MCF 10A (cell line): ENCODE measurements at regions not wholly inside any gene's neighbourhood (a gene's known extent, or its start where the extent isn't known, plus 50 kb on each side); places are given as distances from the start of the nearest gene placed in this dataset.

ENCODE experiments used
- BruUV-seq: library from RNA; stranded (reverse); fragments of 400-500 nt; replicated peaks from 2 replicates; lab custom pipeline; 2021; lab: Mats Ljungman, UMichigan
- CTCF ChIA-PET: fragments of 300-600 bp; sonication (Branson Sonifier 250); formaldehyde crosslinking; extraction: SDS; loops from one replicate; lab custom pipeline; 2021; ENCODE audit warnings: antibody characterized with exemption, inconsistent platforms; lab: Yijun Ruan, JAX
- POLR2A ChIA-PET: fragments of 300-600, 350-650 bp; sonication (Branson Sonifier 250); formaldehyde crosslinking; extraction: SDS; loops from one replicate; lab custom pipeline; 2020; ENCODE audit warnings: antibody characterized with exemption, inconsistent platforms; lab: Yijun Ruan, JAX
- DNase-seq: peaks from one replicate; pipeline ENCODE4 v3.0.0-alpha.2; 2018; ENCODE audit not compliant: unreplicated experiment
- H3K27ac Mint-ChIP-seq: one replicate; pipeline ENCODE4 v1.8.0; 2022; ENCODE audit warnings: mild to moderate bottlenecking, low read depth, mixed read lengths; ENCODE audit not compliant: unreplicated experiment
- H3K27me3 Mint-ChIP-seq: one replicate; pipeline ENCODE4 v1.8.0; 2022; ENCODE audit warnings: mixed read lengths; ENCODE audit not compliant: insufficient read depth, unreplicated experiment
- H3K36me3 Mint-ChIP-seq: one replicate; pipeline ENCODE4 v1.8.0; 2022; ENCODE audit warnings: mild to moderate bottlenecking, moderate library complexity, mixed read lengths; ENCODE audit not compliant: insufficient read depth, unreplicated experiment
- H3K4me1 Mint-ChIP-seq: one replicate; pipeline ENCODE4 v1.8.0; 2022; ENCODE audit warnings: mixed read lengths; ENCODE audit not compliant: insufficient read depth, unreplicated experiment
- H3K4me3 Mint-ChIP-seq: one replicate; pipeline ENCODE4 v1.8.0; 2022; ENCODE audit warnings: mild to moderate bottlenecking, moderate library complexity, mixed read lengths; ENCODE audit not compliant: unreplicated experiment
- H3K9me3 Mint-ChIP-seq: one replicate; pipeline ENCODE4 v1.8.0; 2022; ENCODE audit warnings: mixed read lengths; ENCODE audit not compliant: unreplicated experiment
- intact Hi-C: fragments of 100-400 bp; cut with micrococcal nuclease; formaldehyde crosslinking; loops from 2 replicates; pipeline ENCODE4 v1.14.1; 2022
- TF ChIP-seq, protein P1 (sequence below): fragments of 200-600 bp; IDR thresholded peaks from one replicate; pipeline ENCODE4 v1.8.0; 2022; ENCODE audit warnings: antibody characterized with exemption, mild to moderate bottlenecking; ENCODE audit not compliant: unreplicated experiment

DNA sequence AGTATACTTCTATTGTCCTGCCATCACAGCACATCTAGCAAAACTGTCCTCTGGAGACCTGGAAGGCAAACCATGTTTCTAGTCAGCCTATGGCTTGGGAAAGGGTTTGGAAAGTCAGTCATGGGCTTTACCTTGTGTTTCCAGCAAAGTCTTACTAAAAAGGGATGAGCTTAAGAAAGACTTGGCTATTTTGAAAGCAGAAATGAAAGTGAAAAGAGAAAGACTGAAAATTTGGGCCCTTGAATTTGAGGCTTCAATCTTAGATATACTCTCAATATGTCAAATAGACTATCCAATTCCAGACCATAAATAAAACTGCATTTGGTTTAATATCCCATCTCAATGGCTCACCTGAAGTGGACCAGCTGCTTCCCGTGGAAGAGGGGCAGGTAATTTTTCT is 127.9 kb downstream of the ZNF330 start:
- Mint-ChIP-seq H3K27me3 (no peaks in the 10 kb centered on the region), H3K27ac (no peak overlapping the region), H3K9me3 (no peaks in the 10 kb centered on the region), H3K4me1 (peaks cover 21% of the 10 kb centered on the region), H3K4me3 (no peak overlapping the region), H3K36me3 (no peaks in the 10 kb centered on the region)
- intact Hi-C loops, result loop anchor here (5.0 to 10.0 kb wide), 3 partner anchors 746 to 1496 kb away; partner anchors contain the start of gene INPP4B
- TF ChIP-seq, protein P1, sequence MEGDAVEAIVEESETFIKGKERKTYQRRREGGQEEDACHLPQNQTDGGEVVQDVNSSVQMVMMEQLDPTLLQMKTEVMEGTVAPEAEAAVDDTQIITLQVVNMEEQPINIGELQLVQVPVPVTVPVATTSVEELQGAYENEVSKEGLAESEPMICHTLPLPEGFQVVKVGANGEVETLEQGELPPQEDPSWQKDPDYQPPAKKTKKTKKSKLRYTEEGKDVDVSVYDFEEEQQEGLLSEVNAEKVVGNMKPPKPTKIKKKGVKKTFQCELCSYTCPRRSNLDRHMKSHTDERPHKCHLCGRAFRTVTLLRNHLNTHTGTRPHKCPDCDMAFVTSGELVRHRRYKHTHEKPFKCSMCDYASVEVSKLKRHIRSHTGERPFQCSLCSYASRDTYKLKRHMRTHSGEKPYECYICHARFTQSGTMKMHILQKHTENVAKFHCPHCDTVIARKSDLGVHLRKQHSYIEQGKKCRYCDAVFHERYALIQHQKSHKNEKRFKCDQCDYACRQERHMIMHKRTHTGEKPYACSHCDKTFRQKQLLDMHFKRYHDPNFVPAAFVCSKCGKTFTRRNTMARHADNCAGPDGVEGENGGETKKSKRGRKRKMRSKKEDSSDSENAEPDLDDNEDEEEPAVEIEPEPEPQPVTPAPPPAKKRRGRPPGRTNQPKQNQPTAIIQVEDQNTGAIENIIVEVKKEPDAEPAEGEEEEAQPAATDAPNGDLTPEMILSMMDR, result no peak
- no peak for DNase-seq
- CTCF ChIA-PET, result interaction anchor here (0.5 to 2.1 kb wide), 8 partner anchors 19 to 1499 kb away, joined by 3 to 6 read pairs (median 3); no protein-coding TSS in a partner anchor
- BruUV-seq, result no TSS peak
- POLR2A ChIA-PET, result interaction anchor here (1.3 to 1.6 kb wide), 2 partner anchors 20 to 509 kb away, joined by 3 to 4 read pairs; no protein-coding TSS in a partner anchor

DNA sequence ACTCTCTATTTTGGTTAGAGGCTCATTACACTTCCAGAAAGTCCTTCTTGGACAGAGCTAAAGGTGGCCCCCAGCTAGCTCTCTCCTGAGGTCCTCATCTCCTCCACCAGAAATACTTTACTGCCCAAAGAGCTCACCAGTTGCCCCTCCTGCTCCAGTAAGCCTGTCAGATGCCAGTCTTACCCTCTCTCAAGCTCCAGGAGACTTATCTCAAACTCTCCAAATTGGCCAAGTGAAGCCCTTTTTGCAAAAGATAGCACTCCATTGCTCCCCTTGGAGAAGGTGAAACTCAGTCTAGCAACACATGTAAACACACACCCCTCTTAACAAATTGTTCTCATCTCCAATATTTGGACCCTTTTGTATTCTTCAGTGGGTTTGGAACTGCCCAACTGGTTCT is 128.5 kb downstream of the ZNF330 start:
- no peaks in the 10 kb centered on the region for H3K36me3 Mint-ChIP-seq
- H3K27me3 Mint-ChIP-seq, result no peaks in the 10 kb centered on the region
- POLR2A ChIA-PET, result interaction anchor here (0.6 to 1.7 kb wide), 4 partner anchors 20 to 503 kb away, joined by 3 to 6 read pairs (median 4); no protein-coding TSS in a partner anchor
- CTCF ChIA-PET, result interaction anchor here (0.6 to 2.1 kb wide), 6 partner anchors 20 to 1498 kb away, joined by 3 to 6 read pairs (median 4); no protein-coding TSS in a partner anchor
- no peak overlapping the region for H3K27ac Mint-ChIP-seq
- TF ChIP-seq, protein P1, result no peak
- no peak overlapping the region for H3K4me3 Mint-ChIP-seq
- no peak for DNase-seq
- intact Hi-C loops, result loop anchor here (5.0 to 10.0 kb wide), 3 partner anchors 746 to 1496 kb away; partner anchors contain the start of gene INPP4B
- H3K9me3 Mint-ChIP-seq, result peaks cover 6% of the 10 kb centered on the region
- peaks cover 21% of the 10 kb centered on the region for H3K4me1 Mint-ChIP-seq
- no TSS peak for BruUV-seq

DNA sequence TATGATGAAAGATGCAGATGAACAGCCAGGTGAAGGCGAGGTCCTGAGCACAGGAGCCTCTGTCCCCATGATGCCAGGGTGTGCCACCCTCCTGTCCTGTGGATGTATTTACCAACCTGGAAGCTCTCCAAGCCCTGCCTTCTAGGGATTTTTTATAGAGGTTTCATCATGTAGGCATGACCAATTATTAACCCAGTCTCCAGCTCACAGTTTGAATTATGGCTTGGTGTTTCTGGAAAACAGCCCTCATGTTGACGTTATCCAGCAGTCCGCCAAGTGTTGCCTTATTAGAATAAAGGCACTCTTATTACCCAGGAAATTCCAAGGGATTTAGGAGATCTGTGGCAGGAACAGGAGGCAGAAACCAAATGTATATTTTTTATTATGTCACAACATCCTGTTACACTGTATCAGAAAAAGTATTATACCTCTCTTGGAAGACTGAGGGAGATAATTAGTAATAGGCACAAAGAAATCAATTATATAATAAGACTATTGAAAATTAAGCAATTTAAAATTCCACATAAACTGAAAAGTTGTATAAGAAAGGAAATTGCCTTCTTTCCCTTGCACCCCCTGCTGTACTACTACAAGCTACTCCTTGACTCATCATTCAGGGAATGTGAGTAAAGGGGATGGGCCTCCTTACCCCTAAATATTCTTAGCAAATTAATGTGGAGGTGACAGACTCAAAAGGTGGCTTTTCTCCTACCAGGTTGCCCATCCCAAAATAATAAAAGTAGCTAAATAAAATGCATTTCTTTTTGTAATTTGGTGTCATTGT is 129.6 kb downstream of the ZNF330 start:
- H3K4me1 Mint-ChIP-seq, result peaks cover 21% of the 10 kb centered on the region
- CTCF ChIA-PET, result interaction anchor here (0.9 to 2.1 kb wide), 2 partner anchors 21 to 44 kb away, joined by 4 to 6 read pairs; no protein-coding TSS in a partner anchor

More for the DNA sequence above, 129.6 kb downstream of the ZNF330 start:
- H3K9me3 Mint-ChIP-seq, result peaks cover 9% of the 10 kb centered on the region
- peak overlapping the region; percentile 85 for H3K27ac Mint-ChIP-seq
- no peaks in the 10 kb centered on the region for H3K36me3 Mint-ChIP-seq
- no peak overlapping the region for H3K4me3 Mint-ChIP-seq
- H3K27me3 Mint-ChIP-seq, result no peaks in the 10 kb centered on the region
- TF ChIP-seq, protein P1, result no peak
- POLR2A ChIA-PET, result interaction anchor here (0.7 to 1.7 kb wide), 6 partner anchors 40 to 502 kb away, joined by 3 to 6 read pairs (median 3); no protein-coding TSS in a partner anchor
- peak; percentile 93 for DNase-seq
- intact Hi-C loops, result no loop called here
- BruUV-seq, result no TSS peak
